T-helper 1 cell treated with Interleukin-12 subunit alpha and Interleukin-12 subunit beta and Interleukin-4 antibody, amounts not matched to agents 30 ng/mL and 1 ng/mL, for 36 hours (primary cell): ENCODE measurements at regions not wholly inside any gene's neighbourhood (a gene's known extent, or its start where the extent isn't known, plus 50 kb on each side); places are given as distances from the start of the nearest gene placed in this dataset.
"Not testable (repeated sequence)": the region's sequence is repeated elsewhere in the genome, so short reads cannot be mapped to it uniquely, and the experiment has no call there.

Experiments
- intact Hi-C: fragments of 100-400 bp; cut with micrococcal nuclease; formaldehyde crosslinking; loops from one replicate; pipeline ENCODE4 v1.15.1; 2024

- intact Hi-C loops: no loop called here
Measured at GRCh38 chr5:54825005-54825404, 160.4 kb downstream of the ESM1 start.

GRCh38 chr5:54823006-54823405, 162.4 kb downstream of the ESM1 start:
- intact Hi-C loops: no loop called here

DNA sequence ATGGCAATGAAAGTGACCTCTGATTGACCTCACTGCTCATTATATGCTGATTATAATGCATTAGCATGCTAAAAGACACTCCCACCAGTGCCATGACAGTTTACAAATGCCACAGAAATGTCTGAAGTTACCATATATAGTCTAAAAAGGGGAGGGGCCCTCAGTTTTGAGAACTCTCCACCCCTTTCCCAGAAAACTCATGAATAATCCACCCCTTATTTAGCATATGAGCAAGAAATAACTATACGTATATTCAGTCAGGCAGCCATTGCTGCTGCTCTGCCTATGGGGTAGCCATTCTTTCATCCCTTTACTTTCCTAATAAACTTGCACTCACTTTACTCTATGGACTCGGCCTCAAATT, 163.1 kb downstream of the ESM1 start:
- intact Hi-C loops: no loop called here

DNA sequence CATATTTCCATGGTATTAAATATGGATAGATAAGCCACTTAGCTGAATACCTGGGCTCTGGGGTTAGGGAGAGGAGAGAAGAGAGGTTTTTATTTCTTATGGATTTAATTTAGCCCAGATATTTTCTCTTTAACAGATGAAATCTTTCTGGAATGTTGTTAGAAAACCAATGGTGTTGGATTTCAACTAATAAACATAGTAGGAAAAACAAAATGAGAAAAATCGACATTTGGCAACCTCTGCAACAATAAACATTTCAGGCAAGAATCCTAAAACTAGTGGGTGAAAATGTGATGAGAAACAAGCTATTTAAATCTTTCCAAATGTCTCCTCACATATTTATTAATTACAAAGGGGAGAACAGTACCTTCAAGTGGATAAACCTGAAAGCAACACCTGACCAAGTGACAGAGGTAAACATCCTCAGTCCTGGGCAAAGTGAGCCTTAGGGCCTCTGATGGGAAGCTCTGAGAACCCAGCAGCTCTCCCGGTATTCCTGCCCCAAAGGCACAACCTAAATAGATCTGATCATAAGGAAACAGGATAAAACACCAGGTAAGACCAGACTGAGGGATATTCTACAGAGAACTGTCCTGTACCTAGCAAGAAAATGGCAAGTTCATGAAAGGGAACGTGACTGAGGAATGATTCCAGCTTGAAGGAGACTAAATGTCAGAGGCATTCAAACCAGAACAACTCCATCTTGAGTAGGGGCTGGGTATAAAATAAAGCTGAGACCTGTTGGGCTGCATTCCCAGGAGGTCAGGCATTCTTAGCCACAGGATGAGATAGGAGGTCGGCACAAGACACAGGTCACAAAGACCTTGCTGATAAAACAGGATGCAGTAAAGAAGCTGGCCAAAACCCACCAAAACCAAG, 163.7 kb downstream of the ESM1 start:
- intact Hi-C loops: no loop called here

GRCh38 chr5:54820346-54821134, 164.9 kb downstream of the ESM1 start:
- intact Hi-C loops: no loop called here

- intact Hi-C loops: no loop called here
Measured at GRCh38 chr5:54807421-54807820, 178.0 kb downstream of the ESM1 start.

DNA sequence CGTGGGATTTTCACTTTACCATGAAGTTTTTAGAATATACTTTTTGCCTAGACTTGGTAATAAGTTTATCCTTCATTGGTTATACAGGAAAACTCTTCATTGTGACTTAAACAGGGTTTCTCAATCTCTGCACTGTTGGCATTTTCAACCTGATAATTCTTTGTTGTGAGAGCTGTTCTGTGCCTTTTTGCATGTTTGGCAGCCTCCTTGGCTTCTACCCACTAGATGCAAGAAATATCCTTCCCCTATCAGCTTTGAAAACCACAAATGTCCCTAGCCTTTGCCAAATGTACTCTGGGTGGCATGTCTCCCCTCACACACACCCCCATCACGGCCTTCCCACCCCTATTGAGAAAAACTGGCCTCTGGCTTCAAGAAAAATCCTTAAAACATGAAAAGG, 180.9 kb downstream of the ESM1 start:
- intact Hi-C loops: no loop called here

DNA sequence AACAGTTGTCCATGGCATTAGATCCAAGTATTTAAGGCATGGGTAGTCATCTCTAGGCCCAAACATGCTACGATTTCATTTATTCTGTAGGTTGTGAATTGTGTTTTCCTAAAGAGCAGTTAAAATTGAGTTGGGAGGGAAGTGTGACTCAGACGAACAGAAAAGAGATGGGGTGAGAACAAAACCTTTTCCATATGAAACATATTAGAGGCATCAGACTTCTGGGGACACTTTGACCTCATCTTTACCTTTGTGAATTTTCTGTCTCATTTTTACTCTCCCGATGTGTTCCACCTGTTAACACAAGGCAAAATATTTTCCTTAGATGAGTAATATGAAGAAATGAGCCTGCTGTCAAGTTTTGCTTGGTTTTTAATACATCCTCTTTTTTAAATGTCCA, 181.3 kb downstream of the ESM1 start:
- intact Hi-C loops: no loop called here

DNA sequence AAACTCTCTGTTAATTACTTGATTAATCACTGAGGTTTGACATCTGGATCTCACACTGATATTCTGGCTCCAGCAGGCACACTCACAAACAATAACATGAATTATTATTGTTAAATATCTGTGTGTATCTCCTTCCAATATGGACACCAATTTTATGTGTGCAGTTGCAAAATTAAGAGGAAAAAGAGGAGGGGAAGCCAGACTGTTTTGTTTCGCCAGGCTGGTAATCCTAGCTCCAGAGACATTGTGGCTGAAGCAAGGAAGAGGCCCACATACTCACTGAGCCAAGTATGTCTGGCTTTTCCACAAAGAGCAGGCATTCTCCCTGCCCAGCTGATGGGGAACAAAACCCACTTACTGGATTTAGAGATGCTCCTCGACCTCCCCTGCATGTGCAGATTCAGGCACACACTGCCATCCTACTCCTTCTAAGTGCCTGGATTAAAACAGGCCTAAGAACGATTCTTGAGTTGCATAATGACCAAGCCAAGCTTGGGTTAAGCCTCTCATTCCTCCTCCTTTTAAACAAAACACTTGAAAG, 181.9 kb downstream of the ESM1 start:
- intact Hi-C loops: no loop called here

- intact Hi-C loops: loop anchor here (10.0 kb wide), 1 partner anchor 235 kb away; no protein-coding TSS in a partner anchor
Measured at GRCh38 chr5:54799645-54800044, 185.7 kb downstream of the ESM1 start.

- intact Hi-C loops: loop anchor here (2.0 to 10.0 kb wide), 2 partner anchors 37 to 239 kb away; no protein-coding TSS in a partner anchor
Measured at GRCh38 chr5:54795777-54796176, 189.6 kb downstream of the ESM1 start.

GRCh38 chr5:54795284-54795683, 190.1 kb downstream of the ESM1 start:
- intact Hi-C loops: loop anchor here (2.0 to 10.0 kb wide), 2 partner anchors 38 to 240 kb away; no protein-coding TSS in a partner anchor

- intact Hi-C loops: loop anchor here (1.0 to 10.0 kb wide), 8 partner anchors 38 to 277 kb away; partner anchors contain the start of gene SNX18
Measured at GRCh38 chr5:54794135-54794975, 191.0 kb downstream of the ESM1 start.

DNA sequence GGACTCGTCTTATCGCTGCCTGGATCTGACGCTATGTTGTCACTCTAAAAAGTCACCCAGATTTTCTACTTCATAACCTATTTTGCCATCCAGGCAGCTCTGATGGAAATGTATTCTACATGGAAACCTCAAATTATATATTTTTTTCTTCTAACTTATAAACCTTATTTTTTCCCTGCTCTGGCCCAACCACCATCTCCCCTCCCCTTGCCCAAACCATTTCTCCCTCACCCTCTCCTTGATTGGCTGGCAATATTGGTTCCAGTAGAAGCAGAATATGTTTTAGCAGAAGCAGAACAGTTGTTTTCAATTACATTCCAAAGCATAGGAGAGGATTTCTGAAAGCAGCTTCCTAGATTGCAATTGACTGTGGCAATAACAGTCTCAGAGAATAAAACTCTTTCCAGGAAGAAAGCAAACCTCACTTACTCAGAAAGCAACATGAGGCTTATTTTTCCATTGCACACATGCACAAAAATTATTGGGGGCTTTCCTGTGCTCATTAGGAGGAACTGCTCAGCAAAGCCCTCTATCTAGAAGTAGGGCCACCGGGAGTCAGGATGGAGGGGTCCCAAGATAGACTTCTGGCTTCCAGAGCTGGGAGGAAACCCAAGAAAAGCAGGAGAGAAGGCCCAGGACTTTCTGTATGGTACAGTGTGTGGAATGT, 191.8 kb downstream of the ESM1 start:
- intact Hi-C loops: loop anchor here (1.0 to 10.0 kb wide), 8 partner anchors 39 to 276 kb away; partner anchors contain the start of gene SNX18

GRCh38 chr5:54792611-54793404, 192.6 kb downstream of the ESM1 start:
- intact Hi-C loops: loop anchor here (10.0 kb wide), 1 partner anchor 242 kb away; no protein-coding TSS in a partner anchor

DNA sequence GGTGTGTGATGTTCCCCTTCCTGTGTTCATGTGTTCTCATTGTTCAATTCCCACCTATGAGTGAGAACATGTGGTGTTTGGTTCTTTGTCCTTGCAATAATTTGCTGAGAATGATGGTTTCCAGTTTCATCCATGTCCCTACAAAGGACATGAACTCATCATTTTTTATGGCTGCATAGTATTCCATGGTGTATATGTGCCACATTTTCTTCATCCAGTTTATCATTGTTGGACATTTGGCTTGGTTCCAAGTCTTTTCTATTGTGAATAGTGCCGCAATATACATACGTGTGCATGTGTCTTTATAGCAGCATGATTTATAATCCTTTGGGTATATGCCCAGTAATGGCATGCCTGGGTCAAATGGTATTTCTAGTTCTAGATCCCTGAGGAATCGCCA, 197.5 kb downstream of the ESM1 start:
- intact Hi-C loops: not testable (repeated sequence)

DNA sequence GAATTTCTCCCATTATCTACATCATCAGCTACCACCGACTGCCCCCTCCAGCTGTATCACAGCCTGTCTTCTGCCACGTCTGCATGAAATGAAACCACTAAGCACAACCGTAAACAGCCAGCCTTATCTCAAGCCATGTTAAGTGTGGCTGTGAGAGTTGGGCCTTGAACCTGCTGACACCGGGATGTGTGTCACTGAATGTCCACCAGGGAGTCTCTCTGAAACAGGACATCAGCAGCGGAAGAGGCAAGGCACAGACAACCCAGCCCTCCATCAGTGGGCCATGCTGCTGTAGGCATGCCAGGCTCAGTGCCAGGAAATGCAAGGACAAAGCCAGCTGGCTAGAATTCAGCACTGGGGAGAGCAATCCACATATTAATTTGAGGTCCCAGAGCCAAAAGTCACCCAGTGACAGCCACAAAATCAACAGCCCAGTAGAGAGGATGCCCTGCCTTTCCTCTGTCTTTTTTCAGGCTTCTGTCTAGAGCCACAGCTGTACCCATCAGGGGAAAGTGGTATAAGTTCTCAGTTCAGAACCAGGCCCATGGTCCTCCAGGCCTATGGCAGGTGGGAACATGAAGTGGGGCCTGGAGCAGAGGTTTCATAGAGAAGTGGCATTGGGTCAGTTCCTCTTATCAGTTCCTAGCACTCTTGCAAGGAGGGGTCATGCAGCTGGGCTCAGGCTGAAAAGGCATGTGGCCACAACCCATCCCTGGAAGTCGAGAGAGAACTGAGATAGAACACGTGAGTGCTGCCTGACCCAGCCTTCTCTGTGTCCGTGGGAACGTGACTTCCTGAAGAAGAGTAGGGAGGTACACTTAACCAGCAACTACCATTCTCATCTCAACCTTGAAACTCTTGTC, 199.4 kb downstream of the ESM1 start:
- intact Hi-C loops: no loop called here

DNA sequence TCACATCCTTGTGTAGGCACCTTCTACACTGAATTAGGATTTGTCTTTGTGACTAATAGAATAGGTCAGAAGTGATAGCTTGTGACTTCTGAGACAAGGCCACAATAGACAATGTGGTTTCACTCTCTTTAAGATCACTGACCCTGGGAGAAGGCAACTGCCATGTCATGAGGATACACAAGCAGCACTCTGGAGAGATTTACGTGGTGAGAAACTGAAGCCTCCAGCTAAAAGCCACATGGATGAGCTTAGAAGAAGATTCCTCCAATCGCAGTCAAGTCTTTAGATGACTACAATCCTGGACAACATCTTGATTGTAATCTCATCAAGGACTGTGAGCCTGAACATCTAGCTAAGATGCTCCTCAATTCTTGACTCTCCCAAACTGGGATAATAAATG, 206.6 kb downstream of the ESM1 start:
- intact Hi-C loops: no loop called here

DNA sequence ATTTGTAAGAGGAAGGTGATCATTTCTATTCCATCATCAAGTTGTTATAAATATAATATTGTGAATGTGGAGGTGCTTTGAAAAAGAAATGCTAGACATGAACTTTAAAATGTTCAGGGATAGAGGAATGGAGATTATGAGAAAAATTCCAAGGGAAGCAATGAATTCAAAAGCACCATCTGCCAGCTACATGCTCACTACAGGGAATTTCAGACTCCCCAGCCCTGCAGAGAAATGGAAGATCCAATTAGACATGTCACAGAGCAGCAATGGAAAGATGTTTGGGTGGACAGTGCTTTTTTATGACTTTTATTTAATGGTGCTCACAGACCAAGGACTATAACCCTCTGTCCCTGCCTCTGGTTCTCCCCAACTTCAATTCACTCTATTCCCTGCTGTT, 209.7 kb downstream of the ESM1 start:
- intact Hi-C loops: no loop called here
